Stimulated activated CD4-positive, alpha-beta T cell treated with anti-CD3 and anti-CD28 coated beads, TNF-alpha, amount 100 ng/mL, for 48 hours (primary cell): ENCODE measurements at regions not wholly inside any gene's neighbourhood (a gene's known extent, or its start where the extent isn't known, plus 50 kb on each side); places are given as distances from the start of the nearest gene placed in this dataset.

ENCODE experiments used
- DNase-seq, 3 donors: peaks; one replicate each; pipeline ENCODE4 v3.0.0-alpha.2; 2020; ENCODE audit warnings: low read depth in 3 of 3

GRCh38 chr20:63057171-63058117, 50.7 kb upstream of the BHLHE23 start:
- no peak for DNase-seq

- DNase-seq = peak in 2 of 3 donors; percentile 13 to 24
Measured at GRCh38 chr20:63056236-63057170, 49.7 kb upstream of the BHLHE23 start.
